HFFc6 (cell line): ENCODE measurements at regions not wholly inside any gene's neighbourhood (a gene's known extent, or its start where the extent isn't known, plus 50 kb on each side); places are given as distances from the start of the nearest gene placed in this dataset.
"Not testable (repeated sequence)": the region's sequence is repeated elsewhere in the genome, so short reads cannot be mapped to it uniquely, and the experiment has no call there.

Experiments
- DNase-seq: peaks from one replicate; pipeline ENCODE4 v3.0.0-alpha.2; 2018
- H3K27ac Mint-ChIP-seq: 2 replicates; pipeline ENCODE4 v1.8.0; 2020; ENCODE audit warnings: mild to moderate bottlenecking, mixed read lengths
- H3K27me3 Mint-ChIP-seq: 2 replicates; pipeline ENCODE4 v1.8.0; 2021; ENCODE audit warnings: mild to moderate bottlenecking, moderate library complexity, mixed read lengths; ENCODE audit not compliant: insufficient read depth
- H3K36me3 Mint-ChIP-seq: 2 replicates; pipeline ENCODE4 v1.8.0; 2021; ENCODE audit warnings: low read depth, mixed read lengths
- H3K4me1 Mint-ChIP-seq: 2 replicates; pipeline ENCODE4 v1.8.0; 2020; ENCODE audit warnings: low read depth, mixed read lengths
- H3K4me3 Mint-ChIP-seq: 2 replicates; pipeline ENCODE4 v1.8.0; 2020; ENCODE audit warnings: mild to moderate bottlenecking, moderate library complexity, mixed read lengths
- H3K9me3 Mint-ChIP-seq: 2 replicates; pipeline ENCODE4 v1.8.0; 2020; ENCODE audit warnings: mild to moderate bottlenecking, mixed read lengths
- TF ChIP-seq, protein P1 (sequence below): fragments of 200-600 bp; sonication (generic); IDR thresholded peaks from 2 replicates; pipeline ENCODE4 v1.5.0; 2021; ENCODE audit warnings: antibody characterized with exemption, mild to moderate bottlenecking

DNA sequence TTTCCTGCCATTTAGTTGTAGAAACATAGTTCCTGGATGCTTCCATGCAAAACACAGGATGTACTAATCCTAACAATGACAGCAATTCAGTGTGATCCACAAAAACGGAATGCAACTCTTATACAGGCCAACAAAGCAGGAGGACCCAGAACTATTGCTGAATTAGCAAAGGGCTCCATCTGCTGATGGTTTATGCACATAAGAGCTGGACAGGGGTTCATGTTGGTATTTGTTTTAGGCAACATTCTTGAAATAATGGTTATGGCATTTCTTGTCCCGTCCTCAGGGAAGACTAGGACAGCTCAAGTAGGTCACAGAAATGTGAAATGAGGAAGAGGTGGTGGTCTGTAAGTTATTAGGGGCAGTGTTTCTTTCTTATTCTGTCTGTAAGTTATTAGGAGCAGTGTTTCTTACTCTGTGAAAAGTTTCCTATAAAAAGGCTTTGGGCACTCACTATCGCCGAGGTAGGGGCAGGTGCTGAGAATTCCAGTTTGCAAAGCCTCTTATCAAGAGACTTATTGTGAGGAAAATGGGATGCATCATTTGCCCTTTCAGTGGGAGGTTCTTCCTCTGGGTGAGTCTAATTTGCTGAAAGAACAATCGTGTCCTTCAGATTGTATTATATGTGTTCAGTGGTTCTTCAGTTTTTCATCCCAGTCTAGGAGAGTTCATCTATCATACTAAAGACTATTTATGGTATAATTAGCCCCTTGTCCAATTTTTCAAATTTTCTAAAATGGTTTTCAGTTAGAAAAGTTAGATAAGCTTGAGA, 171.1 kb downstream of the MCHR2 start:
- H3K4me3 Mint-ChIP-seq: peak overlapping the region; percentile 42
- TF ChIP-seq, protein P1, sequence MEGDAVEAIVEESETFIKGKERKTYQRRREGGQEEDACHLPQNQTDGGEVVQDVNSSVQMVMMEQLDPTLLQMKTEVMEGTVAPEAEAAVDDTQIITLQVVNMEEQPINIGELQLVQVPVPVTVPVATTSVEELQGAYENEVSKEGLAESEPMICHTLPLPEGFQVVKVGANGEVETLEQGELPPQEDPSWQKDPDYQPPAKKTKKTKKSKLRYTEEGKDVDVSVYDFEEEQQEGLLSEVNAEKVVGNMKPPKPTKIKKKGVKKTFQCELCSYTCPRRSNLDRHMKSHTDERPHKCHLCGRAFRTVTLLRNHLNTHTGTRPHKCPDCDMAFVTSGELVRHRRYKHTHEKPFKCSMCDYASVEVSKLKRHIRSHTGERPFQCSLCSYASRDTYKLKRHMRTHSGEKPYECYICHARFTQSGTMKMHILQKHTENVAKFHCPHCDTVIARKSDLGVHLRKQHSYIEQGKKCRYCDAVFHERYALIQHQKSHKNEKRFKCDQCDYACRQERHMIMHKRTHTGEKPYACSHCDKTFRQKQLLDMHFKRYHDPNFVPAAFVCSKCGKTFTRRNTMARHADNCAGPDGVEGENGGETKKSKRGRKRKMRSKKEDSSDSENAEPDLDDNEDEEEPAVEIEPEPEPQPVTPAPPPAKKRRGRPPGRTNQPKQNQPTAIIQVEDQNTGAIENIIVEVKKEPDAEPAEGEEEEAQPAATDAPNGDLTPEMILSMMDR: peak; percentile 75
- H3K36me3 Mint-ChIP-seq: no peaks in the 10 kb centered on the region
- DNase-seq: peak; percentile 85
- peaks cover 13% of the 10 kb centered on the region for H3K4me1 Mint-ChIP-seq
- H3K27me3 Mint-ChIP-seq: peaks cover 13% of the 10 kb centered on the region
- H3K9me3 Mint-ChIP-seq: peaks cover 4% of the 10 kb centered on the region; the same call in 1 of the 2 replicates
- H3K27ac Mint-ChIP-seq: no peak overlapping the region

DNA sequence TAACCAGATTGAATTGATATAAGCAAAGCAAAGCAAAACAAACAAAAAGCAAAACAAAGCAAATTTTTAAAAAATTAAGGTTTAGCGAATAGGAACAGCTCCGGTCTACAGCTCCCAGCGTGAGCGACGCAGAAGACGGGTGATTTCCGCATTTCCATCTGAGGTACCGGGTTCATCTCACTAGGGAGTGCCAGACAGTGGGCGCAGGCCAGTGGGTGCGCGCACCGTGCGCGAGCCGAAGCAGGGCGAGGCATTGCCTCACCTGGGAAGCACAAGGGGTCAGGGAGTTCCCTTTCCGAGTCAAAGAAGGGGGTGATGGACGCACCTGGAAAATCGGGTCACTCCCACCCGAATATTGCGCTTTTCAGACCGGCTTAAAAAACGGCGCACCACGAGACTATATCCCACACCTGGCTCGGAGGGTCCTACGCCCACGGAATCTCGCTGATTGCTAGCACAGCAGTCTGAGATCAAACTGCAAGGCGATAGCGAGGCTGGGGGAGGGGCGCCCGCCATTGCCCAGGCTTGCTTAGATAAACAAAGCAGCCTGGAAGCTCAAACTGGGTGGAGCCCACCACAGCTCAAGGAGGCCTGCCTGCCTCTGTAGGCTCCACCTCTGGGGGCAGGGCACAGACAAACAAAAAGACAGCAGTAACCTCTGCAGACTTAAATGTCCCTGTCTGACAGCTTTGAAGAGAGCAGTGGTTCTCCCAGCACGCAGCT, 170.3 kb downstream of the MCHR2 start:
- not testable (repeated sequence) for H3K27me3 Mint-ChIP-seq, H3K27ac Mint-ChIP-seq, H3K9me3 Mint-ChIP-seq, H3K36me3 Mint-ChIP-seq, DNase-seq
- peak overlapping the region; percentile 63 for H3K4me3 Mint-ChIP-seq
- peaks cover 13% of the 10 kb centered on the region for H3K4me1 Mint-ChIP-seq

DNA sequence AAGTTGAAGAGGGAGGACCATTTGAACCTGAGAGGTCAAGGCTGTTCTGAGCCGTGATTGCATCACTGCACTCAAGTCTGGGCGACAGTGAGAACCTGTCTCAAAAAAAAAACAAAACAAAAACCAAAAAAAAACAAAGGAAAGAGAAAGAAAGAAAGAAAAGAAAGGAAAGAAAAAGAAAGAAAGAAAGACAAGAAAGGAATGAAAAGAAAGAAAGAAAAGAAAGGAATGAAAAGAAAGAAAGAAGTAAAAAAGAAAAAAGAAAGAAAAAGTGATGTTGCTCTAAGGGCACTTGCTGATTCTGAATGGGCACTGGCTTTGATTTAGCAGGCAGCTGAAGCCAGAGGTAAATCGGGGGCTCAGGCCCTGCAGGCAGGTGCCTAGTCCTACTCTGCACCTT, 161.0 kb downstream of the MCHR2 start:
- TF ChIP-seq, protein P1: no peak
- Mint-ChIP-seq H3K4me1 (no peaks in the 10 kb centered on the region), H3K27me3 (no peaks in the 10 kb centered on the region; the same call in 1 of the 2 replicates), H3K4me3 (no peak overlapping the region), H3K9me3 (no peaks in the 10 kb centered on the region), H3K36me3 (no peaks in the 10 kb centered on the region), H3K27ac (no peak overlapping the region)
- DNase-seq: no peak

DNA sequence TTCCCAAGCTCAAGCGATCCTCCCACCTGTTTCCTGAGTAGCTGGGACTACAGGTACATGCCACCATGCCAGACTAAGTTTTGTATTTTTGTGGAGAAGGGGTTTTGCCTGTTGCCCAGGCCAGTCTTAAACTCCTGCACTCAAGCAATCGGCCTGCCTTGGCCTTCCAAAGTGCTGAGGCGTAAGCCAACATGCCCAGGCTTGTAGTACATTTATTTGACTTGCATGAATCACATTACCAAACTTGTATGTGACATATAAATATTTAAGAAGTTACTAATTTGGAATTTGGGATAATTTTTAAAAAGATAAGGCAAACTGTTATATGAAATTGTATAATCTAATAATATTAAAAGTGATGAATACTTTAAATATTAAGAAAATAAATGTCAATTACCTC, 157.6 kb downstream of the MCHR2 start:
- Mint-ChIP-seq H3K9me3 (no peaks in the 10 kb centered on the region), H3K36me3 (no peaks in the 10 kb centered on the region), H3K4me1 (no peaks in the 10 kb centered on the region), H3K27me3 (no peaks in the 10 kb centered on the region; the same call in 1 of the 2 replicates), H3K4me3 (no peak overlapping the region), H3K27ac (peak overlapping the region; percentile 70)
- DNase-seq: no peak
- TF ChIP-seq, protein P1: no peak

DNA sequence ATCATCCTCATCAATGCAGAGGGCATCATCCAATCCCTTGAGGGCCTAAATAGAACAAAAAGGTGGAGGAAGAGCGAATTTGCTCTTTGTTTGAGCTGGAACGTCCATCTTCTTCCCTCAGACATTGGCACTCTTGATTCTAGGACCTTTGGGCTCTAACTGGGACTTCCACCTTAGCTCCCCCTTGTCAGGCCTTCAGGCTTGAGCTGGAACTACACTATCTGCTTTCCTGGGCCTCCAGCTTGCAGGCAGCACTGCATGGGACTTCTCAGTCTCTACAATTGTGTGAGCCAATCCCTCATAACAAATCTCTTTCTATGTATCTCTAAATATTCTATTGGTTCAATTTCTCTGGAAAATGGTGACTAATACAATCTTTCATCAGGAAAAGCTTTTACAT, 155.4 kb downstream of the MCHR2 start:
- H3K4me3 Mint-ChIP-seq: no peak overlapping the region
- DNase-seq: no peak
- peaks cover 4% of the 10 kb centered on the region for H3K27me3 Mint-ChIP-seq
- no peaks in the 10 kb centered on the region for H3K4me1 Mint-ChIP-seq
- no peak overlapping the region for H3K27ac Mint-ChIP-seq
- H3K9me3 Mint-ChIP-seq: no peaks in the 10 kb centered on the region
- TF ChIP-seq, protein P1: no peak
- no peaks in the 10 kb centered on the region for H3K36me3 Mint-ChIP-seq

DNA sequence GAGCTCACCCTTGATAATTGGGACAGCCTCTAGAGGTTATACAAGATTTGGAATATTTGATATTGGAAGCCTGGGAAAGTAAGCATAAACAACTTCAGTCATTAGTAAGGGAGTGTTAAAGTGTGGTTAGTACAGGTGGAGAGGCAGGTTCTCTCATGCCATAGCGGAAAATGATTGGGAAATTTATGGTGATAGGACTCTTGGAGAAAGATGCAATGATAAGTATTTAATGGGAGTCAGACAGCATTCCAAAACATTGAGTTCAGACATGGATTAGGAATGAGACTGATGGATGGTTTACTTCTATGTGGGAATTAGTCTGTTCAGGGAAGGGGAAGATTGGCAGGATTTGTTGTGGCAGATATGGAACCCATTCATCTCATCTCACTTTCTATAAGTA, 152.7 kb downstream of the MCHR2 start:
- H3K9me3 Mint-ChIP-seq: no peaks in the 10 kb centered on the region
- H3K27ac Mint-ChIP-seq: no peak overlapping the region
- H3K27me3 Mint-ChIP-seq: peaks cover 10% of the 10 kb centered on the region
- no peak for DNase-seq
- H3K4me1 Mint-ChIP-seq: no peaks in the 10 kb centered on the region
- no peak overlapping the region for H3K4me3 Mint-ChIP-seq
- H3K36me3 Mint-ChIP-seq: no peaks in the 10 kb centered on the region
- TF ChIP-seq, protein P1: no peak
